NAMALWA (cell line): ENCODE measurements at regions not wholly inside any gene's neighbourhood (a gene's known extent, or its start where the extent isn't known, plus 50 kb on each side); places are given as distances from the start of the nearest gene placed in this dataset.

Experiments used
- DNase-seq: peaks from one replicate; pipeline ENCODE4 v3.0.0-alpha.2; 2015; ENCODE audit warnings: low spot score

GRCh38 chr22:47663615-47664605, 901.5 kb downstream of the TBC1D22A start:
- DNase-seq: no peak

DNA sequence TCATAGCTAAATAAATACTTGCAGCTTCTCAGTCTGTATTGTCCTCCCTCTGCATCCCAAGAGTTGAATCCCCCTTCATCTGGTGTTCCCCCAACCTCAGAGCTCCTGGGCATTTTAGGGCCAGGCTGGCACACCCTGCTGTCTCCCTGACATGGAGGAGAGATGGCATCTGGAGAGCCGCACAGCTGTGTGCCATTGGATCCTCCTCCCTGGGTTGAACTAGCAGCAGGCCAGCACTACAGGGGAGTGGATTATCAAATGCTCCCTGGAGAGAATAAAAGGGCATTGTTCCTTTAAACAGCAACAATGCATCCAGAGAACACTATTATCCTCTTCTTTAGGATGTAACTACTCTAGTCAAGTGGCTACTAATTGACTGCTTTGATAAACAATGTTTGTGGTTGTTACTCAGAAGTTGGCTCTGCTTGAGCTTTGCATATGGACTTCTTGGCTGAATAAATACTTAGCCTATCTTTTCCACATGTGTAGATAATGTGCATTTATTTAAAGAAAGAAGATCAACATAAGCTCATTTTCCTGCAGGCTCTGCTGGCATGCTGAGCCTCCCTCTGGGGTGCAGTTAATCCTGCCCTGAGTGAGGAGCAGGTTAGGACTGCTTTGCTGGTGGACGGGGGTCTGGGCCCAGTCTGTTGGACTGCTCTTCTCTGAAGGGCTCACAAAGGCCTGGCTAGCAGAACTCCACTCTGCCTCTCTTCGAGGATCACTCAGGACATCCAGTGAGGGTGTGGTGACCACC, 897.2 kb downstream of the TBC1D22A start:
- no peak for DNase-seq

DNA sequence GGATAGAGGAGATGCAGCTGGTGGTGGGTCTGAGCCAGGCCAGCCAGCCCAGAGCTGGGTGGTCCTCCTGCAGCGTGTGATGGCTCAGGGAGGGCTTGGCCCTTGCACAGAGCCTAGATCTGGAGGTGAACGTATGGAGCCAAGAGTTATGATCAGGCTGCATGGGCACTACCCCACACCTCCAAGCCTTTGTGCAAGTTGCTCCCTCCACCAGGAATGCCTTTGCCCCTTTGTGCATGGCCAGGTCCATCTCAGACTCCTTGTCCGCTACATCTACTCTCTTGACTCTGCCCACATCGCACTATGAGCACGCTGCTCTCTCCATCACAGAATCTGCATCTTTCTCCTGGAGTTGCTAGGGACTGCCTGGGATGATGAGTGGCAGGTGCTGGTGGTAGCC, 895.7 kb downstream of the TBC1D22A start:
- no peak for DNase-seq

DNA sequence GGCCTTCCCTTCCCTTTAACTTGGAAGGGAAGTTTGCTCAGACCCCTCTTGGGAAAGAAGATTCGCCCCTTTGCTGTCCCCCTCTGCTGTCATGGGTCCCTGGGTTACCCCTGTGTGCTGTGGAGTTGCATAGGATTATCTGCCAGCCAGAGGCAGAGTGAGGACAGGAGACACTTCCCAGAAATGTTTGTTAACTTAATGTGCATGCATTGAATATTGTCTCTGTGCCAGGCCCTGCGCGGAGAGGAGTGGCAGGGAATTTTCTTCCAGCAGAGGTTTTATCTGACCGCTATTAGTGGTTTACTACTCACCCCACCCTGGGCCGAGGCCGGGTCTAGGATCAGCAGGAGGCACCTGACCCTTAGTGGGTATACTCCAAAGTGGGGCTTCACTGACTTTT, 894.8 kb downstream of the TBC1D22A start:
- no peak for DNase-seq

- DNase-seq: no peak
These were observed 894.4 kb downstream of the TBC1D22A start for GRCh38 chr22:47656806-47657205.

DNA sequence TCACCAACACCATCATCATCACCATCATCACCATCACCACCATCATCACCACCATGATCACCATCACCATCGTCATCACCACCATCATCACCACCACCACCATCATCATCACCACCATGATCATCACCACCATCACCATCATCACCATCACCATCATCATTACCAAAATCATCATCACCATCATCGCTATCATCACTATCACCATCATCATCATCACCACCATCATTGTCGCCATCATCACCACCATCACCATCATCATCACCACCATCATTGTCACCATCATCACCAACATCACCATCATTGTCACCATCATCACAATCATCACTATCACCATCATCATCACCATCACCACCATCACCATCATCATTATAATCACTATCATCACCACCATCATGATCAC, 893.5 kb downstream of the TBC1D22A start:
- DNase-seq: no peak

- no peak for DNase-seq
These were observed 892.6 kb downstream of the TBC1D22A start for GRCh38 chr22:47654922-47655491.

GRCh38 chr22:47653921-47654320, 891.5 kb downstream of the TBC1D22A start:
- DNase-seq: no peak

GRCh38 chr22:47651216-47651987, 889.0 kb downstream of the TBC1D22A start:
- no peak for DNase-seq

DNA sequence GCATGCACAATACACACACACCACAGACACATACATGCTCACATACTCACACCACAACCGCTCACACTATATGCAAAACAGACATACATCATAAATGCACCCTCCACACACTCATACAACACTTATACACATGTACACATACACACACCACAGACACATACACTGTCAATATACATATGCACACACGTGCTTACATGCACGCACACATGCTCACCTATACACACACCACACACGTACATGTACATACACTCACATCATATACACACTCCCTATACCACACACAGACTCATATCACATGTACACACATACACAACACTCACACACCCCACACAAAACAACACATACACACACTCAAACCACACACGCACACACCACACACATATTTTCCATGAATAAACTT, 885.3 kb downstream of the TBC1D22A start:
- DNase-seq: no peak

DNA sequence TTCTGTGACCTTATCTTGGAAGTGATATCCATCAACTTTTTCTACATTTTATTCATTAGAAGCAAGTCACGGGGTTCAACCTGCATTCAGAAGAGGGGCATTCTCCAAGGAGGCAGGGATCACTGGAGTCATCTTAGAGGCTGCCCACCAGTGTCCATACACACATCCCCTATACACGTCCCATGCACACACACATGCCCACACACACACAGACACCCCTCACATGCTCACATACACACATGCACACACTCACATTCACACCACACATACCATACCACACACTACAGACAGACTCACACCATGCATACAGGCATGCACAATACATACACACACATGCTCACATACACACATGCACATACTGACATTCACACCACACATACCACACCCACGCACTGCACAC, 884.7 kb downstream of the TBC1D22A start:
- no peak for DNase-seq

DNA sequence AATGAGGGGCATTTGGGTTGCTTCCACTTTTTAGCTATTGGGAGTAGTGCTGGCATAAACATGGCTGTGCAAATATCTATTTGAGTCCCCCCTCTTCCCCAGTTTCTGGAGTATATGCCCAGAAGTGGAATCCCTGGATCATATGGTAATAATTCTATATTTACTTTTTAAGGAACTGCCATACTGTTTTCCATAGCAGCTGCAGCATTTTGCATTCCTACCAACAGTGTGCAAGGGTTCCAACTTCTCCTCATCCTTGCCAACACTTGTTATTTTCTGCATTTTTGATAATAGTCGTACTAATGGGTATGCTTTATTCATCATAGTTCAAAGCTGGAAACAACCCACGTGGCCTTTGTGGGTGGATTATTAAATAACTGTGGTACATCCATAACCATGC, 883.5 kb downstream of the TBC1D22A start:
- DNase-seq: no peak

- DNase-seq: no peak
These were observed 883.0 kb downstream of the TBC1D22A start for GRCh38 chr22:47645450-47645914.

GRCh38 chr22:47634347-47634746, 871.9 kb downstream of the TBC1D22A start:
- no peak for DNase-seq

DNA sequence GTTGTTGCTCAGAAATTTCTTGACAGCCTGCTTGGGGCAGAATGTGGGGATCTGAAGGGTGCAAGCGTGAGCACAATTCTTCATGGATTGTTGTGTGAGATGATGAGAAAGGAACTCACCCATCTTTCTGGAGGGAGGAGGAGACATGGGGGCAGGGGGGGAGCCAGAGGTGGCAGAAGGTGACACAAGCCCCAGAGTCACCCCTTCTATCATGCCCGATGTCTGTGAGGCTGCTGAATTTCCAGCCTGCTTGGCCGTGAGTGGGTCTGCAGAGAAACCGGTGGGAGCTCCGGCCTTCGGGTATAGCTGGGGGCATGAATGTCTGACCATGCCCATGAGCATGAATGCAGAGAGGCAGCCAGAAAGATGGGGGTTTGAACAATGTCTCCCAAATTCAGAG, 870.7 kb downstream of the TBC1D22A start:
- no peak for DNase-seq

GRCh38 chr22:47632701-47633100, 870.3 kb downstream of the TBC1D22A start:
- DNase-seq: no peak

DNA sequence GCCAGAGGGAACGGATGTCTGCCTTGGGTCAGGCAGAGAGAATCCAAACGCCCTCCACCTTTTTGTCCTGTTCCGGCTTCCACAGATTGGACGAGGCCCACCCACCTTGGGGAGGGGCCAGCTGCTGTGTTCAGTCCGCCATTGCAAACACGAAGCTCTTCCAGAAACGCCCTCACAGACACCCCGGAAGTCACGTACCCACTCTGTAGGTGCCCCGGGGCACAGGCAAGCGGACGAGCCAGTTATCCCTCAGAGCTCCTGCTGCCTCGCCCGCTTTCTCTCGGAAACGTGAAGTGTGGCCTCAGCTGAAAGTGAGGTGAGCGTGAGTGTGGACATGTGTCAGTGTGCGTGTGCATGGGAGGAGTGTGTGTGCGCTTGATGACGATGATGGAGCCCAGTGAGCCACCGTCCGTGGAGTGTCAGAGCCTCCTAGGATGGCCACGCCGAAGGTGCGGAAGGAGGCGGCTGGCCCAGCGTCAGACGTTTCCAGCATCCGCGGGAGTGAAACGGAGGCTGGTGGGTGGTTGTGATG, 869.2 kb downstream of the TBC1D22A start:
- DNase-seq: no peak

GRCh38 chr22:47630741-47631534, 868.5 kb downstream of the TBC1D22A start:
- no peak for DNase-seq

DNA sequence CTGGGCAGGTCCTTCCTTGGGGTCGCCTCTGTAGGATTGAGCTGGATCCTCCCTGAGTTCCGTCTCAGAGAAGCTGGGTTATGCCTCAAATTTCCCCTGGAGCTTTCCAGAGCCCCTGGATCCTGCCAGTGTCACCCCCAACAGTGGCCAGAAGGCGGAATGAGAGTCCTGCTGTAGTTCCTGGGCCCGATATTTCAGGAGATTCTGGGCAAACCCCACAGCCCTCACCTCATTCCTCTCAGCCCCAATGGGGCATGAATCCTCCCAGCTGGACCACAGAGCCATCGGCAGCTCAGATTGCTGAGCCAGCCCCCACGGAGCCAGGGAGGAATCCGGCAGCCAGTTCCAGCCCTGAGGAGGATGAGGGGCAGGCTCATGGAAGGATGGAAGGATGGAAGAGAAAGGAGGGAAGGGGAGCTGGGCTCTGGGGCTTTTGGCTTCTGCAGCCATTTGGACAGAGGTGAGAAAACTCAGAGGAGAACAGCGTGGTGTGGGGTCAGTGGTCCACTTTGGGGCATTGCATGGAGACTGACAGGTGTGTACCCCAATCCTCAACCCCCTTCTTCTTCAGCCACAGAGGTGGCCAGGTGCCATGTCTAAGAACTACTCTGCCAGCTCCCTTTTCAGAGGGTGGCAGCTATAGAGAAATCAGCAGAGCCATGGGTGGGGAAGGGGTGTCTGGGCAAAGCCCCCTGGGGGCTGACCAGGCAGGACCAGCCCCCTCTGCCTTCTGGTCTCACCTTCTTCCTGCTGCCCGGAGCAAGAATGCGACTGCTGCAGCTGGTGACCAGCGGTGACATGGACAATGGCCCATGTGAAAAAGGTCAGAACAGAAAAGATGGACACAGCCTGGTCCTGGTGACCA, 867.6 kb downstream of the TBC1D22A start:
- no peak for DNase-seq

GRCh38 chr22:47629273-47629711, 866.8 kb downstream of the TBC1D22A start:
- no peak for DNase-seq
